Calu3 (cell line): ENCODE measurements at regions not wholly inside any gene's neighbourhood (a gene's known extent, or its start where the extent isn't known, plus 50 kb on each side); places are given as distances from the start of the nearest gene placed in this dataset.
"Not testable (repeated sequence)": the region's sequence is repeated elsewhere in the genome, so short reads cannot be mapped to it uniquely, and the experiment has no call there.

ENCODE experiments used
- BruUV-seq: library from RNA; stranded (reverse); fragments of 400-500 nt; replicated peaks from 2 replicates; lab custom pipeline; 2021; lab: Mats Ljungman, UMichigan
- CTCF ChIA-PET: fragments of 300-600 bp; sonication (Branson Sonifier 250); formaldehyde crosslinking; loops from one replicate; lab custom pipeline; 2022; ENCODE audit warnings: antibody characterized with exemption; lab: Charles Lee
- DNase-seq: peaks from one replicate; pipeline ENCODE4 v3.0.0; 2022
- H3K27ac Mint-ChIP-seq: one replicate; pipeline ENCODE4 v1.8.0; 2022; ENCODE audit warnings: mixed read lengths; ENCODE audit not compliant: unreplicated experiment
- H3K27me3 Mint-ChIP-seq: one replicate; pipeline ENCODE4 v1.8.0; 2022; ENCODE audit warnings: mixed read lengths; ENCODE audit not compliant: unreplicated experiment
- H3K36me3 Mint-ChIP-seq: one replicate; pipeline ENCODE4 v1.8.0; 2022; ENCODE audit warnings: mild to moderate bottlenecking, moderate library complexity, mixed read lengths; ENCODE audit not compliant: insufficient read depth, unreplicated experiment
- H3K4me1 Mint-ChIP-seq: one replicate; pipeline ENCODE4 v1.8.0; 2022; ENCODE audit warnings: mild to moderate bottlenecking, low read depth, mixed read lengths; ENCODE audit not compliant: unreplicated experiment
- H3K4me3 Mint-ChIP-seq: one replicate; pipeline ENCODE4 v1.8.0; 2022; ENCODE audit warnings: mild to moderate bottlenecking, low read depth, moderate library complexity, mixed read lengths; ENCODE audit not compliant: unreplicated experiment
- H3K9me3 Mint-ChIP-seq: one replicate; pipeline ENCODE4 v1.8.0; 2022; ENCODE audit warnings: low read depth, mixed read lengths; ENCODE audit not compliant: unreplicated experiment
- intact Hi-C: fragments of 100-400 bp; cut with micrococcal nuclease; formaldehyde crosslinking; loops from one replicate; pipeline ENCODE4 v1.10.0; 2022; ENCODE audit not compliant: unreplicated experiment

DNA sequence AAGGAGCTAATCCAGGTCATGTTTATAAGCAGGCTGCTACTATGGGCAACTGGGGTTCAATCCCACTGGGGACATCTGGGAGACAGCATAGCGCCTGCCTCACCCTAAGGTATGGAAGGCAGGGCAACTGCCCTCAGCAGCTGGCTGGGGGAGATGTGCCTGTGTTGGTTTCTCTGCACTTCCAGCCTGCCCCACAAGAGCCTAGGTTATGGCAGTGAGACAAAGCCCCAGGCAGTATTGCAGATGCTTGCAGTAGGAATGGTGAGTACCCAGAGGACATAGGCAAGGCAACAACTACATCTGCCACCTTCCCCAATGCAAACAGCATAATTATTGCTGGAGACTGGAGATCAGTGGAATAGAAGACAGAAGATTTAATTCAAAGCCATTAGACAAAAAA is 131.8 kb downstream of the NPIPA8 start:
- H3K4me3 Mint-ChIP-seq, H3K27me3 Mint-ChIP-seq, DNase-seq, intact Hi-C loops, CTCF ChIA-PET, H3K36me3 Mint-ChIP-seq, H3K27ac Mint-ChIP-seq, H3K4me1 Mint-ChIP-seq, H3K9me3 Mint-ChIP-seq, BruUV-seq: not testable (repeated sequence)

DNA sequence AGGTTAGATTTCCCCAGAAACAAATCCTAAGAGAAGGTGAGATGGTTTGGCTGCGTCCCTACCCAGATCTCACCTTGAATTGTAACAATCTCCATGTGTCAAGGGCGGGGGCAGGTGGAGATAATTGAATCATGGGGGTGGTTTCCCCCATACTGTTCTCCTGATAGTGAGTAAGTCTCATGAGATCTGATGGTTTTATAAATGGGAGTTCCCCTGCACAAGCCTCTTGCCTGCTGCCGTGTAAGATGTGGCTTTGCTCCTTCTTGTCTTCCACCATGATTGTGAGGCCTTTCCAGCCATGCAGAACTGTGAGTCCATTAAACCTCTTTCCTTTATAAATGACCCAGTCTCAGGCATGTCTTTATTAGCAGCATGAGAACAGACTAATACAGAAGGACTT is 132.2 kb downstream of the NPIPA8 start:
- DNase-seq, BruUV-seq, H3K4me1 Mint-ChIP-seq, CTCF ChIA-PET, H3K9me3 Mint-ChIP-seq, intact Hi-C loops, H3K4me3 Mint-ChIP-seq, H3K27me3 Mint-ChIP-seq, H3K36me3 Mint-ChIP-seq, H3K27ac Mint-ChIP-seq: not testable (repeated sequence)

- H3K4me1 Mint-ChIP-seq, CTCF ChIA-PET, intact Hi-C loops, H3K27me3 Mint-ChIP-seq, H3K4me3 Mint-ChIP-seq, DNase-seq, H3K36me3 Mint-ChIP-seq, H3K27ac Mint-ChIP-seq, H3K9me3 Mint-ChIP-seq, BruUV-seq: not testable (repeated sequence)
Measured at GRCh38 chr16:18201511-18201910, 135.0 kb downstream of the NPIPA8 start.

GRCh38 chr16:18192389-18192788 is 144.1 kb downstream of the NPIPA8 start:
- H3K9me3 Mint-ChIP-seq, DNase-seq, intact Hi-C loops, CTCF ChIA-PET, H3K4me1 Mint-ChIP-seq, H3K36me3 Mint-ChIP-seq, BruUV-seq, H3K4me3 Mint-ChIP-seq, H3K27me3 Mint-ChIP-seq, H3K27ac Mint-ChIP-seq: not testable (repeated sequence)

DNA sequence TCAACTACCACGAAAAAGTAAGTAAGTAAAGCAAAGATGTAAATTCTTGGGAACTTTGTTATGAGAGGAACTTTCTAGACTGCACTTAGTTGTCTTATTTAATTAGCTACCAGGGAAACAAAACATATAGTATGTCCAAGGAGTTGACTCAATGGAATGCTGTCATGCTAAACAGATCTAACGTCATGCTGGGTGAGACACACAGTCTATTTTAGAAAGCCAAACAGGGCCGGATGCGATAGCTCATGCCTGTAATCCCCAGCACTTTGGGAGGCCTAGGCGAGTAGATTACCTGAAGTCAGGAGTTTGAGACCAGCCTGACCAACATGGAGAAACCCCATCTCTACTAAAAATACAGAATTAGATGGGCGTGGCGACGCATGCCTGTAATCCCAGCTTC is 146.4 kb downstream of the NPIPA8 start:
- BruUV-seq, H3K27me3 Mint-ChIP-seq, H3K9me3 Mint-ChIP-seq, H3K27ac Mint-ChIP-seq, H3K36me3 Mint-ChIP-seq, DNase-seq, H3K4me3 Mint-ChIP-seq, H3K4me1 Mint-ChIP-seq, intact Hi-C loops, CTCF ChIA-PET: not testable (repeated sequence)

DNA sequence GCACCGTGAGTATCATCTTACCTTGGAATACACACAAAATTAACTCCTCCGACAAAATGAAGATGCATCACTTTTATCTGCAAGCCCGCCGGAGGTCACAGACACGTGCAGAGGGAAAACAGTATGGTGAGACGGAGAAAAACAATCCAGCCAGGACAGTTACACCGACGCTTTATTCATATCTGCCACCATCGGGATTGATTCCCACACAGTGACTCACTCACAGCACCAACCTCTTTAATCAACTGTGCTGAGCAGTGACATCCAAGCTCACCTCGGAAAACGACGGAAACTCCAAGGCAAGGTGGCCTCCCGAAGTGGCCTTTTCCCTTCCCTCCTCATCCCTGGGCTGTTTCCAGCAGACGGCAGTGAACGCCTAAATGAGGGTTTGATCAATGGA is 151.8 kb downstream of the NPIPA8 start:
- CTCF ChIA-PET, DNase-seq, H3K9me3 Mint-ChIP-seq, intact Hi-C loops, H3K27me3 Mint-ChIP-seq, BruUV-seq, H3K4me3 Mint-ChIP-seq, H3K4me1 Mint-ChIP-seq, H3K36me3 Mint-ChIP-seq, H3K27ac Mint-ChIP-seq: not testable (repeated sequence)

GRCh38 chr16:18181028-18181427 is 155.5 kb downstream of the NPIPA8 start:
- H3K4me1 Mint-ChIP-seq, H3K36me3 Mint-ChIP-seq, intact Hi-C loops, H3K27ac Mint-ChIP-seq, H3K4me3 Mint-ChIP-seq, BruUV-seq, DNase-seq, H3K27me3 Mint-ChIP-seq, CTCF ChIA-PET, H3K9me3 Mint-ChIP-seq: not testable (repeated sequence)

DNA sequence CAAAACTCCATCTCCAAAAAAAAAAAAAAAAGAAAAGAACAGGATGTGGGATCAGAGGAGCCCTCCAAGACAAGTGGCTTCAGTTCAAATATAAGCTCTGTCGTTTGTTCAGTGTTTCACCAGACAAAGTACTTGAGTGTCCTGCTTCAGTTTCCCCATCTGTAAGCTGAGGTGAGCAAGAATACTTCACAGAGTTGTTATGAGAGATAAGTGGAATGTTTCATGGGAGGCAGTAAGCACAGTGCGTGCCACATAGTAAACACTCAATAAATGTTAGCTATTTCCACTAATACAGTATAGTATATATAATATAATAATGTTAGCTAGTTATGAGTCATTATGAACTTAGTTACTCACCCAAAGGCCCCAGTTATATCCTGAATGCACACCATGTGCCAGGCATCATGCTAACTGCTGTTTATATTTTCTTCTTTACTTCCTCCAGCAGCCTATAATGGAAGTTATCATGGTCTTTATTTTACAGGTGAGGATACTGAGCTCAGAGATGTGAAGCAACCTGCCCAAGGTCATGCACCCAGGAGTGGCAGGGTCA is 162.5 kb downstream of the NPIPA8 start:
- CTCF ChIA-PET: interaction anchor here (0.5 kb wide), 1 partner anchor 15 kb away, joined by 3 read pairs; no protein-coding TSS in a partner anchor
- H3K27me3 Mint-ChIP-seq, H3K36me3 Mint-ChIP-seq, BruUV-seq, H3K27ac Mint-ChIP-seq, H3K4me1 Mint-ChIP-seq, intact Hi-C loops, H3K4me3 Mint-ChIP-seq, H3K9me3 Mint-ChIP-seq, DNase-seq: not testable (repeated sequence)

- H3K4me3 Mint-ChIP-seq, BruUV-seq, H3K9me3 Mint-ChIP-seq, H3K36me3 Mint-ChIP-seq, H3K27ac Mint-ChIP-seq, H3K27me3 Mint-ChIP-seq, CTCF ChIA-PET, intact Hi-C loops, H3K4me1 Mint-ChIP-seq, DNase-seq: not testable (repeated sequence)
Measured at GRCh38 chr16:18162293-18162692, 174.2 kb downstream of the NPIPA8 start.

DNA sequence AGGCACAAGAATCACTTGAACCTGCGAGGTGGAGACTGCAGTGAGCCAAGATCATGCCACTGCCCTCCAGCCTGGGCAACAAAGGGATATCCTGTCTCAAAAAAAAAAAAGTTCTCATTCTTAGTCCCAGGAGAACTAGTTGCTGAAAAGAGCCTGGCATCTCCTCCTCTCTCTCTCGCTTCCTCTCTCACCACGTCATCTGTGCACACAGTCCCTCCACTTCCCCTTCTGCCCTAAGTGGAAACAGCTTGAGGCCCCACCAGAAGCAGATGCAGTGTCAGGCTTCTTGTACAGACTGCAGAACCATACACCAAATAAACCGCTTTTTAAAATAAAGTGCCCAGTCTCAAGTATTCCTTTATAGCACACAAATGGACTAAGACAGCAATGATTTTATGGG is 175.3 kb downstream of the NPIPA8 start:
- DNase-seq, H3K27ac Mint-ChIP-seq, CTCF ChIA-PET, H3K9me3 Mint-ChIP-seq, H3K4me3 Mint-ChIP-seq, H3K4me1 Mint-ChIP-seq, H3K27me3 Mint-ChIP-seq, H3K36me3 Mint-ChIP-seq, BruUV-seq, intact Hi-C loops: not testable (repeated sequence)
